ENCODE measurements at regions not wholly inside any gene's neighbourhood (a gene's known extent, or its start where the extent isn't known, plus 50 kb on each side); places are given as distances from the start of the nearest gene placed in this dataset.

DNA sequence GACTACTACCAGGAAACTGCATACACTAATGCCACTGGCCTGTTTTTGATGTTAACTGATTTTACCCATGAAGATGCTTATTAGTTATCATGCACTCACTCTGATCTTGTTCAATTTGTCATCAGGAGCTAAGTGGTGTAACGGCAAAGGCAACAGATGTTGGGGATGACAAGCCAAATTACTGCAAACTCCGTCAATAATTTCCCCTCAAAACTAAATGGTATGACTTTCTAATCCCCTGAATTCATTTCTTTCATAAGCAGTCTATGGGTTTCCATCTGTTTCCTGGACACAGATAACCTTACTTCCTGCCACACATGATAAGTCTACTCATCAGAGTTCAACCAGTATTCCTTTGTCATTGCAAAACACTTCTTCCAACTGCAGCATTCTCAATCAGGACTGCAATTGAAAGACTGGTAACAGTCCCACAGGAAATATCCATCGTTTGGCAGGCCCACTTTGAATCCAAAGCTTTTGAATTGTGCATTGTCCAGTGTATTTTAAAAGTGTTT lies 96.2 kb upstream of the SMC2 start:
- TF ChIP-seq, protein P1, sequence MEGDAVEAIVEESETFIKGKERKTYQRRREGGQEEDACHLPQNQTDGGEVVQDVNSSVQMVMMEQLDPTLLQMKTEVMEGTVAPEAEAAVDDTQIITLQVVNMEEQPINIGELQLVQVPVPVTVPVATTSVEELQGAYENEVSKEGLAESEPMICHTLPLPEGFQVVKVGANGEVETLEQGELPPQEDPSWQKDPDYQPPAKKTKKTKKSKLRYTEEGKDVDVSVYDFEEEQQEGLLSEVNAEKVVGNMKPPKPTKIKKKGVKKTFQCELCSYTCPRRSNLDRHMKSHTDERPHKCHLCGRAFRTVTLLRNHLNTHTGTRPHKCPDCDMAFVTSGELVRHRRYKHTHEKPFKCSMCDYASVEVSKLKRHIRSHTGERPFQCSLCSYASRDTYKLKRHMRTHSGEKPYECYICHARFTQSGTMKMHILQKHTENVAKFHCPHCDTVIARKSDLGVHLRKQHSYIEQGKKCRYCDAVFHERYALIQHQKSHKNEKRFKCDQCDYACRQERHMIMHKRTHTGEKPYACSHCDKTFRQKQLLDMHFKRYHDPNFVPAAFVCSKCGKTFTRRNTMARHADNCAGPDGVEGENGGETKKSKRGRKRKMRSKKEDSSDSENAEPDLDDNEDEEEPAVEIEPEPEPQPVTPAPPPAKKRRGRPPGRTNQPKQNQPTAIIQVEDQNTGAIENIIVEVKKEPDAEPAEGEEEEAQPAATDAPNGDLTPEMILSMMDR (IDR thresholded peaks at IDR 0.05; ENCODE audit: low read depth, low read length) = no peak
- TF ChIP-seq, protein P2, sequence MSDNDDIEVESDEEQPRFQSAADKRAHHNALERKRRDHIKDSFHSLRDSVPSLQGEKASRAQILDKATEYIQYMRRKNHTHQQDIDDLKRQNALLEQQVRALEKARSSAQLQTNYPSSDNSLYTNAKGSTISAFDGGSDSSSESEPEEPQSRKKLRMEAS (IDR thresholded peaks at IDR 0.05; ENCODE audit: low read depth, low read length) = no peak
- no peak for TF ChIP-seq POLR2A (IDR thresholded peaks at IDR 0.05; ENCODE audit: extremely low read depth, insufficient read length)

All from NB4 (cell line).